OCI-LY1 (cell line): ENCODE measurements at regions not wholly inside any gene's neighbourhood (a gene's known extent, or its start where the extent isn't known, plus 50 kb on each side); places are given as distances from the start of the nearest gene placed in this dataset.

Experiments used
- H2AFZ ChIP-seq: fragments of 200-600 bp; sonication (generic), shearing (Covaris generic); 2 replicates; pipeline ENCODE4 v1.6.0; 2014; ENCODE audit warnings: antibody characterized with exemption, mild to moderate bottlenecking, low read length
- H3F3A ChIP-seq: fragments of 200-600 bp; sonication (generic), shearing (Covaris generic); 2 replicates; pipeline ENCODE4 v1.6.0; 2014; ENCODE audit warnings: mild to moderate bottlenecking, antibody characterized with exemption, low read length, moderate library complexity; ENCODE audit not compliant: insufficient read depth
- H3K27ac ChIP-seq: fragments of 200-600 bp; sonication (generic); 2 replicates; pipeline ENCODE4 v1.5.1; 2014; ENCODE audit warnings: low read length, mixed run types, mild to moderate bottlenecking, low read depth; ENCODE audit not compliant: poor library complexity, severe bottlenecking
- H3K27me3 ChIP-seq: fragments of 200-600 bp; sonication (generic); 2 replicates; pipeline ENCODE4 v1.6.0; 2014; ENCODE audit warnings: antibody characterized with exemption, mild to moderate bottlenecking, low read length, moderate library complexity; ENCODE audit not compliant: insufficient read depth
- H3K36me3 ChIP-seq: fragments of 200-600 bp; sonication (generic); 2 replicates; pipeline ENCODE4 v1.6.1; 2014; ENCODE audit warnings: mild to moderate bottlenecking, antibody characterized with exemption, low read length, moderate library complexity, mixed read lengths; ENCODE audit not compliant: insufficient read depth
- H3K4me1 ChIP-seq: fragments of 200-600 bp; sonication (generic); 2 replicates; pipeline ENCODE4 v1.5.1; 2014; ENCODE audit warnings: mild to moderate bottlenecking, low read length, moderate library complexity; ENCODE audit not compliant: insufficient read depth, severe bottlenecking
- H3K4me2 ChIP-seq: fragments of 200-600 bp; sonication (generic), shearing (Covaris generic); 2 replicates; pipeline ENCODE4 v1.6.1; 2014; ENCODE audit warnings: low read length
- H3K4me3 ChIP-seq: fragments of 200-600 bp; sonication (generic); 2 replicates; pipeline ENCODE4 v1.5.1; 2014; ENCODE audit warnings: low read length, low read depth, mild to moderate bottlenecking, mixed read lengths; ENCODE audit not compliant: poor library complexity, severe bottlenecking
- H3K79me2 ChIP-seq: fragments of 200-600 bp; shearing (Covaris generic); 2 replicates; pipeline ENCODE4 v1.6.1; 2016; ENCODE audit warnings: mixed run types, low read length, mixed read lengths; ENCODE audit not compliant: insufficient read depth
- H3K9ac ChIP-seq: fragments of 200-600 bp; sonication (generic), shearing (Covaris generic); 2 replicates; pipeline ENCODE4 v1.6.1; 2014; ENCODE audit warnings: mild to moderate bottlenecking, low read length, mixed read lengths
- H3K9me2 ChIP-seq: fragments of 200-600 bp; sonication (generic), shearing (Covaris generic); 2 replicates; pipeline ENCODE4 v1.6.1; 2014; ENCODE audit warnings: low read depth, mild to moderate bottlenecking, low read length, mixed read lengths
- H3K9me3 ChIP-seq: fragments of 200-600 bp; shearing (Covaris generic); 2 replicates; pipeline ENCODE4 v1.6.1; 2014; ENCODE audit warnings: low read length, mixed read lengths
- H4K20me1 ChIP-seq: fragments of 200-600 bp; sonication (generic), shearing (Covaris generic); 2 replicates; pipeline ENCODE4 v1.6.0; 2016; ENCODE audit warnings: mild to moderate bottlenecking, low read length; ENCODE audit not compliant: insufficient read depth
- CTCF ChIP-seq: fragments of 200-600 bp; sonication (generic), shearing (Covaris generic); IDR thresholded peaks from 2 replicates; pipeline ENCODE4 v1.5.1; 2017; ENCODE audit warnings: mild to moderate bottlenecking, antibody characterized with exemption, low read length, moderate library complexity, mixed read lengths
- EZH2 ChIP-seq: fragments of 200-600 bp; sonication (generic), shearing (Covaris generic); IDR thresholded peaks from 2 replicates; pipeline ENCODE4 v1.8.0; 2017; ENCODE audit warnings: borderline replicate concordance, mixed run types, mild to moderate bottlenecking, antibody characterized with exemption, low read length, moderate library complexity, mixed read lengths

GRCh38 chr2:104047516-104047915 is 806.4 kb upstream of the POU3F3 start:
- no peaks in the 10 kb centered on the region for H3F3A ChIP-seq
- H3K36me3 ChIP-seq, result no peaks in the 10 kb centered on the region
- H2AFZ ChIP-seq, result peak overlapping the region; percentile 90
- H3K4me1 ChIP-seq, result peaks cover 69% of the 10 kb centered on the region
- TF ChIP-seq CTCF (no peak), EZH2 (no peak)
- peak overlapping the region; percentile 29; the same call in 1 of the 2 replicates for H3K4me2 ChIP-seq
- no peak overlapping the region for H3K9ac ChIP-seq
- no peaks in the 10 kb centered on the region for H4K20me1 ChIP-seq
- peak overlapping the region; percentile 48 for H3K27ac ChIP-seq
- no peaks in the 10 kb centered on the region for H3K9me2 ChIP-seq
- no peak overlapping the region for H3K4me3 ChIP-seq
- no peaks in the 10 kb centered on the region for H3K27me3 ChIP-seq
- no peaks in the 10 kb centered on the region for H3K79me2 ChIP-seq
- H3K9me3 ChIP-seq, result no peaks in the 10 kb centered on the region

DNA sequence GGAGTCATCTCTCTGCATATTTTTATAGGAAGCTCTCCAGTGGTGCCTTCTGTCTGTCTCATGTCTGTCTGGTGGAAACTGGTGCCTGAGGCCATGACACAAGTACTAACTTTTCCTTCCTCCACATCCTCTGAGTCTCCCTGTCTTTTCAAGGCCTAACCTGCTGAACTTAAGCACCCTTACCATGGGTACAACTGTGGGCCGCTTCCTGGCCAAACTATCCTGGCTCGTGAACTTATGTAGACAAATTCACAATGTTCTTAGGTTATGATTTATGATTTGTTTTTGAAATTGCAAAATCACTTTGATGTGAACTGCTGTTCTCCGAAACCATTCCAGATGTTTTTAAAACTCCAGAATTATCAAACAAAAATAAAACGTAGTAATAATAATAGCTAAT is 804.5 kb upstream of the POU3F3 start:
- TF ChIP-seq EZH2, result no peak
- no peak for TF ChIP-seq CTCF

GRCh38 chr2:104049981-104050380 is 803.9 kb upstream of the POU3F3 start:
- Histone ChIP-seq H3K79me2 (no peaks in the 10 kb centered on the region), H3K4me2 (no peak overlapping the region), H3K36me3 (no peaks in the 10 kb centered on the region), H3K9ac (no peak overlapping the region), H3K4me1 (peaks cover 46% of the 10 kb centered on the region), H2AFZ (no peak overlapping the region), H3K9me3 (no peaks in the 10 kb centered on the region), H4K20me1 (no peaks in the 10 kb centered on the region), H3F3A (no peaks in the 10 kb centered on the region), H3K9me2 (no peaks in the 10 kb centered on the region), H3K27ac (no peak overlapping the region), H3K4me3 (no peak overlapping the region), H3K27me3 (no peaks in the 10 kb centered on the region)
- no peak for TF ChIP-seq CTCF
- no peak for TF ChIP-seq EZH2

More for the DNA sequence above, 804.5 kb upstream of the POU3F3 start:
- Histone ChIP-seq H3K9me2 (no peaks in the 10 kb centered on the region), H3K27me3 (no peaks in the 10 kb centered on the region), H3F3A (no peaks in the 10 kb centered on the region), H3K4me2 (no peak overlapping the region), H3K4me1 (peaks cover 51% of the 10 kb centered on the region), H3K79me2 (no peaks in the 10 kb centered on the region), H4K20me1 (no peaks in the 10 kb centered on the region), H3K9ac (no peak overlapping the region), H3K36me3 (no peaks in the 10 kb centered on the region), H3K4me3 (no peak overlapping the region), H2AFZ (no peak overlapping the region), H3K9me3 (no peaks in the 10 kb centered on the region), H3K27ac (no peak overlapping the region)
